GM12892 (cell line): ENCODE measurements at regions not wholly inside any gene's neighbourhood (a gene's known extent, or its start where the extent isn't known, plus 50 kb on each side); places are given as distances from the start of the nearest gene placed in this dataset.

Source experiments
- POLR2A ChIP-seq: IDR thresholded peaks from 2 replicates; pipeline ENCODE4 v1.6.1; 2011; ENCODE audit warnings: low read depth, low read length, control low read depth
- POLR2AphosphoS5 ChIP-seq: IDR thresholded peaks from 2 replicates; pipeline ENCODE4 v1.6.1; 2011; ENCODE audit warnings: low read depth, low read length, control low read depth

DNA sequence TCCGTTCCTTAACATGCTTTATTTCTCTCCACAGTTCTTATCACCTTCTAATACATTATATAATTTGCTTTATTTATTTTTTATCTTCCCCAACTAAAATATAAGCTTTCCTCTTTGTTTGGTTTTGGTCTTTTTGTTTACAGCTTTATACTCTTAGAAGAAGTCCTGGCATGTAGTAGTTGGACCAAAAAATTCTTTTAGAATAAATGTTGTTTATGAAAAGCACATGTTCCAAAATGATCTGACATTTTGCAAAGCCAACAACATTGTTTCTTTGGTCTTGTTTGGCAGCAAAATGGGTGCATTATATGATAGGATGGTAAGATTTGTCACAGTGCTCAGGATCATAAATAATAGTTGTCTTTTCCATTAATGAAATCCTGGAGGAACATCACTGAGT is 312.5 kb downstream of the LRIG3 start:
- TF ChIP-seq POLR2AphosphoS5 (no peak), POLR2A (no peak)
